HFF-Myc (cell line): ENCODE measurements at regions not wholly inside any gene's neighbourhood (a gene's known extent, or its start where the extent isn't known, plus 50 kb on each side); places are given as distances from the start of the nearest gene placed in this dataset.

Source experiments
- DNase-seq: peaks from one replicate; pipeline ENCODE4 v3.0.0-alpha.2; 2011; ENCODE audit warnings: low read depth; ENCODE audit errors: extremely low read depth
- H3K4me3 ChIP-seq: replicated peaks from 2 replicates; pipeline ENCODE4 v1.5.1; 2011; ENCODE audit warnings: low read depth, mild to moderate bottlenecking, control low read depth, low read length
- CTCF ChIP-seq: IDR thresholded peaks from 2 replicates; pipeline ENCODE4 v1.5.1; 2012; ENCODE audit warnings: mild to moderate bottlenecking, low read depth, low read length, control low read depth; ENCODE audit errors: missing control alignments

GRCh38 chrX:151818828-151819227, 84.3 kb downstream of the CNGA2 start:
- H3K4me3 ChIP-seq, result no peak overlapping the region
- no peak for TF ChIP-seq CTCF
- no peak for DNase-seq

- H3K4me3 ChIP-seq, result no peak overlapping the region
- TF ChIP-seq CTCF, result no peak
- DNase-seq, result no peak
Measured at GRCh38 chrX:151821226-151821625, 86.7 kb downstream of the CNGA2 start.

DNA sequence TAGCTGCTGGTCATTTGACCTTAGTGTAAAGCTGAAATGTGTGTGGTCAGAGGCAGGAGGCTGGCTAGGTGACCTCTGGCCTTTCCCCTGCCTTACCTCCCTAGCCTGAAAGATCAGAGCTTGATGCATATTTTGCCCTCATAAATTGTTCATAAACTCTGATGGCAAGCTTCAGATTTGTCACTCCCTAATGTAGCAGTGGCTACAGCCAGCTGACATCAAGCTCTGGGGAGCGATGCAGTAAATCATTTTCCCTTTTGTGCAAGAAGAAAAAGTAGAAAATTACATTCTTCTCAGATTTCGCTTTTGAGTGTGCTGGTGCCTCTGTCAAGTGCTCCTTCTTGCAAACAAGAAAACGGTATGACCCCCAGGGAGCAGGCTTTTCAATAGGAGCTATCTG, 87.7 kb upstream of the MAGEA4 start:
- no peak overlapping the region for H3K4me3 ChIP-seq
- TF ChIP-seq CTCF, result no peak
- DNase-seq, result no peak

DNA sequence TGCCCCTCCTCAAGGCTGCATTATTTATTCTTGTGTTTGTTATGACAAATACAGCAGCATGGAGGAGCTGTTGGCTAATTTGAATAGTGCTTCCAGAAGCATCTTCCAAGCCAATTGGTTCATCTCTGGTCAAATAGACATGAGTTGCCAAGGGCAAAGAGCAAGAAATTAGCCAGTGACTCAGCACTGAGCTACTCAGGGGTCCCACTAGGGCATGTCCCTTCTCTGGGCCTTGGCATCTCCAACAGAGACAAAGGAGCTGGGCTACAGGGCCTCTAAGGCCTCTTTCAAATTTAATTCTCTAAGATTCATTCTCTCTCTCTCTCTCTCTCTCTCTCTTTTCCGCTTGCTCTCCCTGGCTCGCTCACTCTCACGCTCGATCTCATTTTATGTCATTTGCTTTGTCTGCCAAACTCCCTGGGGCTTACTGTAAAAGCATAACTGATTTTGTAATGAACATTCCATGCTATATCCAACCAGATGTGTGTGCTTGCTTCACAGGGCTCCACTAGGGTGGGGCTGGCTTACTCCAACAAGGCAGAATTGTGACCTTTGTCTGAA, 86.7 kb upstream of the MAGEA4 start:
- peak; percentile 9 for TF ChIP-seq CTCF
- DNase-seq, result peak; percentile 40
- H3K4me3 ChIP-seq, result no peak overlapping the region

GRCh38 chrX:151828439-151829080, 84.1 kb upstream of the MAGEA4 start:
- TF ChIP-seq CTCF, result no peak
- no peak for DNase-seq
- no peak overlapping the region for H3K4me3 ChIP-seq

- H3K4me3 ChIP-seq, result no peak overlapping the region
- no peak for TF ChIP-seq CTCF
- no peak for DNase-seq
Measured at GRCh38 chrX:151830911-151831310, 81.8 kb upstream of the MAGEA4 start.

DNA sequence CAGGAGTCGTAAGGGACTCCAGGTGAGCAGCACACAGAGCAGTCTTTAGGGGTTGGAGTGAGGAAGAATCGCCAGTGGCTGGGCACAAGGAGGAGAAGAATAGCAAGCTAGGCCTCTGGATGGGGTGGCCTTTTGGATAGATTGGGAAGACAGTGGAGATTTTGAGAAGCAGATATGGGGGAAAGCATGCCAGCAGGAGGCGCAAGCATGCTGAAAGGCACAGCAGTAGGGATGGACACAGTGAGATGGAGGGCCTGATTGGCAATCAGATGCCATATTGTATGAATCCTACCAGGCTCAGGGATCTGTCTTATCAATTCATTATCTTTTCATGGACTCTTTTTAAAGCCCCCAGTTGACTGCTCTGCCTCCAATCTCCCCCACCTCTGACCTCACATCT, 60.4 kb upstream of the MAGEA4 start:
- no peak for TF ChIP-seq CTCF
- no peak for DNase-seq
- H3K4me3 ChIP-seq, result no peak overlapping the region
